Thymus (tissue), 11 donors: ENCODE measurements at regions not wholly inside any gene's neighbourhood (a gene's known extent, or its start where the extent isn't known, plus 50 kb on each side); places are given as distances from the start of the nearest gene placed in this dataset.

Experiments used
- DNase-seq, 9 donors: peaks; one replicate each; pipeline ENCODE4 v3.0.0-alpha.2; 2013; ENCODE audit warnings: low spot score in 9 of 9, low read depth in 6 of 9, missing footprints in 1 of 9
- H3K27ac ChIP-seq, 2 donors: one replicate each; pipeline ENCODE4 v1.5.1; 2013; ENCODE audit warnings: control low read depth in 1 of 2, low read depth in 1 of 2, low read length in 1 of 2, mild to moderate bottlenecking in 1 of 2, moderate library complexity in 1 of 2
- H3K27me3 ChIP-seq, 2 donors: one replicate each; pipeline ENCODE4 v1.5.1; 2013; ENCODE audit warnings: low read length in 1 of 2; ENCODE audit not compliant: control insufficient read depth in 2 of 2, insufficient read depth in 1 of 2
- H3K36me3 ChIP-seq, 2 donors: one replicate each; pipeline ENCODE4 v1.5.1; 2013; ENCODE audit warnings: low read length in 1 of 2, mild to moderate bottlenecking in 1 of 2, moderate library complexity in 1 of 2; ENCODE audit not compliant: control insufficient read depth in 2 of 2, insufficient read depth in 2 of 2
- H3K4me1 ChIP-seq, 2 donors: one replicate each; pipeline ENCODE4 v1.5.1; 2013; ENCODE audit warnings: low read length in 2 of 2; ENCODE audit not compliant: control insufficient read depth in 2 of 2, insufficient read depth in 2 of 2
- H3K4me3 ChIP-seq, 2 donors: one replicate each; pipeline ENCODE4 v1.5.1; 2013; ENCODE audit warnings: low read length in 2 of 2, control low read depth in 1 of 2, mild to moderate bottlenecking in 1 of 2
- H3K9me3 ChIP-seq, 2 donors: one replicate each; pipeline ENCODE4 v1.5.1; 2013; ENCODE audit warnings: low read length in 1 of 2, mild to moderate bottlenecking in 1 of 2; ENCODE audit not compliant: control insufficient read depth in 2 of 2, insufficient read depth in 1 of 2
- WGBS: extraction: QIAGEN DNeasy Blood & Tissue Kit; methylation state at CpG from one replicate; pipeline ENCODE4 v1.1.7; 2013; 5-methylcytosine and 5-hydroxymethylcytosine counted together
- donor health status: healthy.

GRCh38 chr4:181548873-181549575 is 694.2 kb upstream of the TENM3 start:
- Histone ChIP-seq H3K9me3 (no peaks in the 10 kb centered on the region), H3K36me3 (no peaks in the 10 kb centered on the region), H3K27me3 (no peaks in the 10 kb centered on the region), H3K27ac (no peak overlapping the region), H3K4me3 (no peak overlapping the region), H3K4me1 (no peaks in the 10 kb centered on the region)
- no peak for DNase-seq
- WGBS, result 91% methylated on average over 9 of the region's 9 CpGs

DNA sequence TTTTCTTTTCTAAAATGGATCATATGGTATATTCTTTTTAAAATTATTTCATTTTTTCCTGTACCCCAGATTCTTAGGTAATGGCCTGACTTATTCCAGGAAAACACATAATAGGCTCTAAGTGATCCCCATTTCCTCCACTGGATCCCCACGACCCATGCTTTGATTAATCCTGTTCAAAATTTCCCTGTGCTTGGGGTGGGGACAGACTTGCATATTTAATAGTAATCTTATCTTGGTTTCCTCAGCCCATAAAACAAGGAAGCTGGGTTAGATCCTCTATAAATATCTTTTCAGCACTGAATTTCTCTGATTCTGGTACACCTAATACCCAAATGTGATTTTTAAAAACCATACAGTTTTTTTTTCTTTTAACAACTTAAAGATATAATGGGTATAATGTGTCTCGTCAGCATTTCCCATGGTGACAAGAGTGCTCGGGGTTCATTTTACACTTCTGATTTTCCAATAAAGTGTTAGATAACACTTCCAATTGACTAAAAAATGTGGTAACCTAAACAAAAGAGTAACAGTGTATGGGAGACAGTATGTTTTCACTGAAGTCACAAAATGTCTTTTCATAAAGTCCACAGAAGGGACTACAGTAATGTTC is 693.5 kb upstream of the TENM3 start:
- no peaks in the 10 kb centered on the region for H3K36me3 ChIP-seq
- 74% methylated on average over 3 of the region's 3 CpGs for WGBS
- H3K27me3 ChIP-seq, result no peaks in the 10 kb centered on the region
- H3K27ac ChIP-seq, result no peak overlapping the region
- H3K4me3 ChIP-seq, result no peak overlapping the region
- no peaks in the 10 kb centered on the region for H3K4me1 ChIP-seq
- DNase-seq, result no peak
- H3K9me3 ChIP-seq, result no peaks in the 10 kb centered on the region

DNA sequence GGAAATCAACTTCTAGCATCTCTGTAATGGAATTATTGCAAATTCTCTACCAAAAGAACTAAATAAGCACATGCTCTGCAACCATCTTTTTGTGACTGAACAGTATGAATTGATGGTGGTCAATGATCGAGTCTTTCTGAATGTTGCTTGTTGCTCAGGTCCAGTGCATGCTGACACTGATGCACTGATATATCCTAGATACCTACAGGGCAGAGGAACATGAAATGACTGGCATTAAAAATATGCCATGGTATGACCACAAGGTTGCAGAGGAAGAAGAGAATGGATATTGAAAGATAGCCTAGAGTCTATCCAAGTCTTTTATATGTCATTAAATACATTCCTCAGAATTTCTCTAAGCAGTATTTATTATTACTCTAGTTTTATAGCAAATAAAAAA is 692.8 kb upstream of the TENM3 start:
- Histone ChIP-seq H3K4me1 (no peaks in the 10 kb centered on the region), H3K9me3 (no peaks in the 10 kb centered on the region), H3K4me3 (no peak overlapping the region), H3K27ac (no peak overlapping the region), H3K27me3 (no peaks in the 10 kb centered on the region), H3K36me3 (no peaks in the 10 kb centered on the region)
- no peak for DNase-seq
- WGBS, result 96% methylated on average over 1 of the region's 1 CpG

DNA sequence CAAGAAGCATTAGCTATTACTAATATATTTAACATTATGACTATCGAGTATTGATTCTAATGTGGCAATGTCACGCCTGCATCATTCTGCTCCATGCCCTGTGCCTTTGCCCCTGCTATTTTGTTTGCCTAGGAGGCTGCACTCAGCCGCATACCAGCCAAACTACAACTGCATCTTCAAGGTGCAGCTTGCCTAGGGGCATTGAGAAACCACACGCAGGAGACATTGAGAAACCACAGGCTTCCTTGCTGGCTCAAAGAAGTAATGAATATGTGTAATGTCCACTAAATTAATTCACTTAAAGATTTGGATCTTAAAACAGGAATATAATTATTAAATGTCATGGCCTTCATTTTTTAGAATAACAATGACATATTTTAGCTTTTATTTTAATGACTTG is 683.6 kb upstream of the TENM3 start:
- H3K27ac ChIP-seq, result no peak overlapping the region
- no peaks in the 10 kb centered on the region for H3K27me3 ChIP-seq
- H3K4me3 ChIP-seq, result no peak overlapping the region
- no peaks in the 10 kb centered on the region for H3K36me3 ChIP-seq
- H3K9me3 ChIP-seq, result no peaks in the 10 kb centered on the region
- 63% methylated on average over 4 of the region's 4 CpGs for WGBS
- H3K4me1 ChIP-seq, result no peaks in the 10 kb centered on the region
- DNase-seq, result no peak

DNA sequence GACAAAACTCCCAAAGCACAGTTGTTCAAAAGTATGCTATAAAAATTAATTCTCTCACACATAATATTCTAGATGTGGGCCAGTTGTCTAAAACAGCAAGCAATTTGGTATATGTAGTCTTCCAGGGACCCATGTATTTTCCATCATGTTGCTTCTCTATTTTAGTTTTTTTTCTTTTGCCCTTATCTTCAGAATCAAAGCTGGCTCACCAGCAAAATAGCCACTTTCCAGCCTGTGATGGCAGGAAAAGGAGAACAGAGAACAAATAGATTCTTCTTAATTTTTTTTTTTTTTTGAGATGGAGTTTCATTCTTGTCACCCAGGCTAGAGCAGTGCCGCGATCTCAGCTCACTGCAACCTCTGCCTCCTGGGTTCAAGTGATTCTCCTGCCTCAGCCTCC is 680.8 kb upstream of the TENM3 start:
- H3K9me3 ChIP-seq, result no peaks in the 10 kb centered on the region
- WGBS, result 95% methylated on average over 2 of the region's 2 CpGs
- no peak overlapping the region for H3K4me3 ChIP-seq

GRCh38 chr4:181564625-181565024 is 678.6 kb upstream of the TENM3 start:
- Histone ChIP-seq H3K27me3 (no peaks in the 10 kb centered on the region), H3K4me1 (no peaks in the 10 kb centered on the region), H3K27ac (no peak overlapping the region), H3K9me3 (no peaks in the 10 kb centered on the region), H3K36me3 (no peaks in the 10 kb centered on the region), H3K4me3 (no peak overlapping the region)
- WGBS, result 88% methylated on average over 6 of the region's 6 CpGs
- no peak for DNase-seq

More for the DNA sequence above, 680.8 kb upstream of the TENM3 start:
- no peaks in the 10 kb centered on the region for H3K4me1 ChIP-seq
- H3K27ac ChIP-seq, result no peak overlapping the region
- no peak for DNase-seq
- H3K27me3 ChIP-seq, result no peaks in the 10 kb centered on the region
- H3K36me3 ChIP-seq, result no peaks in the 10 kb centered on the region

- Histone ChIP-seq H3K27ac (no peak overlapping the region), H3K9me3 (no peaks in the 10 kb centered on the region), H3K36me3 (no peaks in the 10 kb centered on the region), H3K4me1 (no peaks in the 10 kb centered on the region), H3K27me3 (no peaks in the 10 kb centered on the region), H3K4me3 (no peak overlapping the region)
- no peak for DNase-seq
- WGBS, result 76% methylated on average over 7 of the region's 7 CpGs
Measured at GRCh38 chr4:181566490-181566889, 676.7 kb upstream of the TENM3 start.

- H3K27me3 ChIP-seq, result no peaks in the 10 kb centered on the region
- peak in 1 of 9 donors; percentile 4 for DNase-seq
- WGBS, result 68% methylated on average over 2 of the region's 2 CpGs
- no peaks in the 10 kb centered on the region for H3K9me3 ChIP-seq
- no peak overlapping the region for H3K4me3 ChIP-seq
- no peak overlapping the region for H3K27ac ChIP-seq
- no peaks in the 10 kb centered on the region for H3K4me1 ChIP-seq
- H3K36me3 ChIP-seq, result no peaks in the 10 kb centered on the region
Measured at GRCh38 chr4:181569553-181569952, 673.6 kb upstream of the TENM3 start.

DNA sequence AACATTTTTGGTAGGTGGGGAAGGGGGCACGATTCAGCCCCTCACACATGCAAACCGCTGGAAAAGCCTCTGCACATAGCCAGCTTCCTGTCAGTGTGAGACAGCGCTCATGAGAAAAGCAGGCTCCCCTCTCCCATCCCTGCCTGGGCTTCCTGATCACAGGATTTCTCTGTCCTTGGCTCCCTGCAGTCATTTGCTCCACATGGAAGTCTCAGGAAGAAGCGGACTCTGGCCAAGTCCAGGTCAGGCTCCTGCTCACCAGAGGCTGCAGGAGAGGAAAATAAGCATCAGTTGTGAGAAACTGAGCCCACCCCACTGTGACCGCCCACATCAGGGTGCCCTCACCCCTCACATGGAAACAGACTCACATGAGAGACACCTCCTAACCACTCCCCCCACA is 664.3 kb upstream of the TENM3 start:
- H3K9me3 ChIP-seq, result no peaks in the 10 kb centered on the region
- no peaks in the 10 kb centered on the region for H3K4me1 ChIP-seq
- no peaks in the 10 kb centered on the region for H3K36me3 ChIP-seq
- no peak overlapping the region for H3K4me3 ChIP-seq
- WGBS, result 62% methylated on average over 5 of the region's 5 CpGs
- no peak for DNase-seq
- no peaks in the 10 kb centered on the region for H3K27me3 ChIP-seq
- H3K27ac ChIP-seq, result no peak overlapping the region
